ENCODE measurements at regions not wholly inside any gene's neighbourhood (a gene's known extent, or its start where the extent isn't known, plus 50 kb on each side); places are given as distances from the start of the nearest gene placed in this dataset.

DNA sequence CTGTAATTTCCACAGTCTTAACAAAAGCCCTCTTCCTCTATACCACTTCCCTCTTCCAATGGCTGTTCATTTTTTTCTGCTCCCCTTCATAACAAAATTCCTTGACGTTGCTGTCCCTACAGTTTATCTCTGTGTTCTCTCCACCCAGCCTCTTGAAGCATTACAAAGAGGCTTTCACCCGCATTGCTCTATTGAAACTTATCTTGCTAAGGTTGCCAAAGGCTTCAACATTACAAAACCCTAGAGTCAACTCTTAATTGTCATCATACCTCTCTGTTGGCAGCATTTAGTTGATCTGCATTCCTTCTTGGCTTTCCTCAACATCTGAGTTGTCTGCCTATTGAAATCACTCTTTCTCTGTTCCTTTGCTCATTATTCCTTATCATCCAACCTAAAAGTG lies 1055.7 kb downstream of the JRKL start:
- Histone ChIP-seq H3K36me3 (no peaks in the 10 kb centered on the region), H3K9me3 (no peaks in the 10 kb centered on the region), H3K27me3 (no peaks in the 10 kb centered on the region), H3K27ac (no peak overlapping the region), H3K4me3 (no peak overlapping the region), H3K4me1 (no peaks in the 10 kb centered on the region)
- intact Hi-C loops (cut with DNase I; ENCODE audit: low total_unique reads): no loop called here
- TF ChIP-seq, protein P1, sequence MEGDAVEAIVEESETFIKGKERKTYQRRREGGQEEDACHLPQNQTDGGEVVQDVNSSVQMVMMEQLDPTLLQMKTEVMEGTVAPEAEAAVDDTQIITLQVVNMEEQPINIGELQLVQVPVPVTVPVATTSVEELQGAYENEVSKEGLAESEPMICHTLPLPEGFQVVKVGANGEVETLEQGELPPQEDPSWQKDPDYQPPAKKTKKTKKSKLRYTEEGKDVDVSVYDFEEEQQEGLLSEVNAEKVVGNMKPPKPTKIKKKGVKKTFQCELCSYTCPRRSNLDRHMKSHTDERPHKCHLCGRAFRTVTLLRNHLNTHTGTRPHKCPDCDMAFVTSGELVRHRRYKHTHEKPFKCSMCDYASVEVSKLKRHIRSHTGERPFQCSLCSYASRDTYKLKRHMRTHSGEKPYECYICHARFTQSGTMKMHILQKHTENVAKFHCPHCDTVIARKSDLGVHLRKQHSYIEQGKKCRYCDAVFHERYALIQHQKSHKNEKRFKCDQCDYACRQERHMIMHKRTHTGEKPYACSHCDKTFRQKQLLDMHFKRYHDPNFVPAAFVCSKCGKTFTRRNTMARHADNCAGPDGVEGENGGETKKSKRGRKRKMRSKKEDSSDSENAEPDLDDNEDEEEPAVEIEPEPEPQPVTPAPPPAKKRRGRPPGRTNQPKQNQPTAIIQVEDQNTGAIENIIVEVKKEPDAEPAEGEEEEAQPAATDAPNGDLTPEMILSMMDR (IDR thresholded peaks at IDR 0.05): no peak
- DNase-seq: no peak

DNA sequence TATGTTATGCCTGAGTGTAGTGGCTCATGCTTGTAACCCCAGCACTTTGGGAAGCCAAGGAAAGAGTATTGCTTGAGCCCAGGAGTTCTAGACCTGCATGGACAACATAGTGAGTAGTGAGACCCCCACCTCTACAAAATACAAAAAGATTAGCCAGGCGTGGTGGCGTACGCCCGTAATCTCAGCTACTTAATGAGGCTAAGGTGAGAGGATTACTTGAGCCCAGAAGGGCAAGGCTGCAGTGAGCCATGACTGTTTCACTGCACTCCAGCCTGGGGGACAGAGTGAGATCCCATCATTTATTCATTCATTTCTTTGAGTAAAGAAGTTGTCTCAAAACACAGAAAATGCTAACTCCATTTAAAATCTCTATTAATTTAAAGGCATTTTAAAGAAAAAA lies 1061.6 kb downstream of the JRKL start:
- no peaks in the 10 kb centered on the region for H3K36me3 ChIP-seq
- no peaks in the 10 kb centered on the region for H3K27me3 ChIP-seq
- no peak overlapping the region for H3K27ac ChIP-seq
- intact Hi-C loops (cut with DNase I; ENCODE audit: low total_unique reads): no loop called here
- TF ChIP-seq, protein P1 (IDR thresholded peaks at IDR 0.05): no peak
- H3K4me1 ChIP-seq: no peaks in the 10 kb centered on the region
- no peak overlapping the region for H3K4me3 ChIP-seq
- no peak for DNase-seq
- H3K9me3 ChIP-seq: no peaks in the 10 kb centered on the region

DNA sequence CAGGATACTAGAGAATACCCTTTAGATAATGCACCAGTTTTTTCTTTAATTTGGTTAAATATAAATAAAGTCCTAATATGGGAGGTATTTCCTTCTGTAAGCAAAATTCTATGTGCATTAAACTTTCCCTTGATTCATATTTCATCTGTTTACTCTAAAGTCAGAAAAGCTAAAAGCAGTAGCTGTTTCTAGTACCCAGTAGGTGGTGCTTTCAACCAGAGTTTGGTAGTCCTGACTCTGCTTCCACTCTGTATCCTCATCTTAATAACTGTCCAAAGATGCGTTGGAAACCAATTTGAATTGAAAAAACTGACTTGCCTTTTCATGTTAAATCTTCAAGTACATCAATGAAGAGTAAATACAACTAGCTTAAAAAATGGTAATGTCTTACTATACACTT lies 1065.2 kb downstream of the JRKL start:
- intact Hi-C loops (cut with DNase I; ENCODE audit: low total_unique reads): no loop called here
- TF ChIP-seq, protein P1 (IDR thresholded peaks at IDR 0.05): no peak
- no peaks in the 10 kb centered on the region for H3K4me1 ChIP-seq
- no peak overlapping the region for H3K27ac ChIP-seq
- no peaks in the 10 kb centered on the region for H3K9me3 ChIP-seq
- H3K36me3 ChIP-seq: no peaks in the 10 kb centered on the region
- H3K27me3 ChIP-seq: no peaks in the 10 kb centered on the region
- no peak for DNase-seq
- H3K4me3 ChIP-seq: no peak overlapping the region

DNA sequence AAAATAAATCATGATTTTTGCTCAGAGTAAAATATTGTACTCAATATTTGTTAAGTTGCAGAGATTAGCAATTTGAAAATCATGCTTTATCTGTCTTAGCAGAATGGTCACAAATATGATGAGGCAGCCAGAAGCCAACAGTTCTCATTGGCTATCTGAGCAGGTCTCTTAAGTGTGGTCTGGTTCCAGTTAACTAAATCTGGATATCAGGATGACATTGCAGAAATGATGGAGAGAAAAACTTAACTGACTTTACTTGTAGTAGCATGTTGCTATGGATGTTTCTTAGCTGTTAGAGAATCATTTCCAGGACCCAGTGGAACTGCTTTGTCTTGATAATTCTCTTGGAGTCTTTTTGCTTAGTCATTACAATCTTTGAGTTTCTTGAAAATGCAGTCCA lies 1070.3 kb downstream of the JRKL start:
- Histone ChIP-seq H3K4me3 (no peak overlapping the region), H3K27ac (no peak overlapping the region), H3K27me3 (no peaks in the 10 kb centered on the region), H3K9me3 (no peaks in the 10 kb centered on the region), H3K36me3 (no peaks in the 10 kb centered on the region), H3K4me1 (no peaks in the 10 kb centered on the region)
- DNase-seq: no peak
- TF ChIP-seq, protein P1 (IDR thresholded peaks at IDR 0.05): no peak
- intact Hi-C loops (cut with DNase I; ENCODE audit: low total_unique reads): no loop called here

DNA sequence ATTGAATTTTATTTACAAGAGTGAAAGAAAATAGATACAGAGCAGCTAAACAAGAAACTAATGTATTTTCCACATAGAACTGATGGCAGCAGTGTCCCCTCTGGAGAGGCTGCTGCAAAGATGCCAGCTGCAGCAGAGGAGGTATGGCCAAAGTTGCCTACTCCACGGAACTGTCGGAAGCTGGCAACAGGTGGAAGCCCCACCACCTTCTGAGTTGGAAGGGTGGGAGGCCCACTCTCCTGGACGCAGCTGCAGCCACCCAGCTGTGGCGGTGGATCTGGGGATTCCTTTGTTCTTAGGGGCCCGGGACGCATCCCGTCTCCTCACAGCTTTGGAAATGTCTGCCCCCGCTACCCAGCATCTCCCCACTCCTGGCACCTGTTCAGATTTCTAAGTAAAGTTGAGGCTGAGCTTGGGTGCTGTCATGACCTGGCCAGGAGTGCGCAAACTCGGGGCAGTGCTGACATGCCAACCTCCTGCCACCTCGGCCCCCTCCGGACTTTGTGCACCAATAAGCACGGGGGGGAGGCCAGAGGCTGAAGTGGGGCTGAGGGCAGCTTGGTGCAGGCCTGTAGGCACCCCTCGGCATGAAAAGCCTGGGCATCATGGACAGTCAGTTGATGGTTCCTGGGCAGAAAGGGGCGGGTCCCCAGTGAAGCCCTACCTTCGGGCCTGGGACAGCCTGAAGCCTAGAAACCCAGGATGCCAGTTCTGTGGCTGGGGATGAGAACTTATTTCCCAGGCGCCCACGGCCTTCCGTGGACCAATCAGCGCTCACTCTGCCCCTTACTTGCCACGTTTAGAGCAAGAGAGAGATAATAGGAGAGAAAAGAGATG lies 1071.4 kb downstream of the JRKL start:
- DNase-seq: peak in 1 of 2 donors; percentile 58
- Histone ChIP-seq H3K4me1 (no peaks in the 10 kb centered on the region), H3K36me3 (no peaks in the 10 kb centered on the region), H3K27ac (no peak overlapping the region), H3K27me3 (no peaks in the 10 kb centered on the region), H3K9me3 (no peaks in the 10 kb centered on the region), H3K4me3 (no peak overlapping the region)
- intact Hi-C loops (cut with DNase I; ENCODE audit: low total_unique reads): no loop called here
- TF ChIP-seq, protein P1 (IDR thresholded peaks at IDR 0.05): no peak

Measured in tibial artery (tissue), 4 donors.